ENCODE measurements at regions not wholly inside any gene's neighbourhood (a gene's known extent, or its start where the extent isn't known, plus 50 kb on each side); places are given as distances from the start of the nearest gene placed in this dataset.

- H3K4me3 ChIP-seq (ENCODE audit: low read length in 2 of 2), result no peak overlapping the region
- no peaks in the 10 kb centered on the region for H3K36me3 ChIP-seq (ENCODE audit: control insufficient read depth in 2 of 2, insufficient read depth in 2 of 2, low read length in 2 of 2)
- no peak overlapping the region for H3K9ac ChIP-seq (ENCODE audit: low read length in 2 of 2)
- H3K27ac ChIP-seq (ENCODE audit: low read length), result no peak overlapping the region
- H3K4me1 ChIP-seq (ENCODE audit: control insufficient read depth, insufficient read depth, low read length), result no peaks in the 10 kb centered on the region
- no peaks in the 10 kb centered on the region for H3K27me3 ChIP-seq (ENCODE audit: control insufficient read depth in 1 of 2, insufficient read depth in 2 of 2, low read length in 2 of 2)
- H3K9me3 ChIP-seq (ENCODE audit: control insufficient read depth in 2 of 2, low read length in 2 of 2), result no peaks in the 10 kb centered on the region
Observed at GRCh38 chr18:23342506-23342905, 110.6 kb upstream of the RIOK3 start.

GRCh38 chr18:23350188-23350587, 102.9 kb upstream of the RIOK3 start:
- Histone ChIP-seq H3K4me3 (ENCODE audit: low read length in 2 of 2) (no peak overlapping the region), H3K9ac (ENCODE audit: low read length in 2 of 2) (no peak overlapping the region), H3K9me3 (ENCODE audit: control insufficient read depth in 2 of 2, low read length in 2 of 2) (peaks cover 0 to 4% of the 10 kb centered on the region in 2 donors), H3K36me3 (ENCODE audit: control insufficient read depth in 2 of 2, insufficient read depth in 2 of 2, low read length in 2 of 2) (no peaks in the 10 kb centered on the region), H3K27ac (ENCODE audit: low read length) (no peak overlapping the region), H3K4me1 (ENCODE audit: control insufficient read depth, insufficient read depth, low read length) (no peaks in the 10 kb centered on the region), H3K27me3 (ENCODE audit: control insufficient read depth in 1 of 2, insufficient read depth in 2 of 2, low read length in 2 of 2) (no peaks in the 10 kb centered on the region)

- H3K4me3 ChIP-seq (ENCODE audit: low read length in 2 of 2), result no peak overlapping the region
- H3K9me3 ChIP-seq (ENCODE audit: control insufficient read depth in 2 of 2, low read length in 2 of 2), result peaks cover 0 to 4% of the 10 kb centered on the region in 2 donors
- H3K9ac ChIP-seq (ENCODE audit: low read length in 2 of 2), result no peak overlapping the region
- no peaks in the 10 kb centered on the region for H3K27me3 ChIP-seq (ENCODE audit: control insufficient read depth in 1 of 2, insufficient read depth in 2 of 2, low read length in 2 of 2)
- no peak overlapping the region for H3K27ac ChIP-seq (ENCODE audit: low read length)
- no peaks in the 10 kb centered on the region for H3K36me3 ChIP-seq (ENCODE audit: control insufficient read depth in 2 of 2, insufficient read depth in 2 of 2, low read length in 2 of 2)
- peaks cover 4% of the 10 kb centered on the region for H3K4me1 ChIP-seq (ENCODE audit: control insufficient read depth, insufficient read depth, low read length)
Observed at GRCh38 chr18:23351521-23351920, 101.6 kb upstream of the RIOK3 start.

- Histone ChIP-seq H3K9ac (ENCODE audit: low read length in 2 of 2) (no peak overlapping the region), H3K9me3 (ENCODE audit: control insufficient read depth in 2 of 2, low read length in 2 of 2) (peaks cover 0 to 4% of the 10 kb centered on the region in 2 donors), H3K27me3 (ENCODE audit: control insufficient read depth in 1 of 2, insufficient read depth in 2 of 2, low read length in 2 of 2) (no peaks in the 10 kb centered on the region), H3K27ac (ENCODE audit: low read length) (no peak overlapping the region), H3K4me3 (ENCODE audit: low read length in 2 of 2) (no peak overlapping the region), H3K36me3 (ENCODE audit: control insufficient read depth in 2 of 2, insufficient read depth in 2 of 2, low read length in 2 of 2) (no peaks in the 10 kb centered on the region), H3K4me1 (ENCODE audit: control insufficient read depth, insufficient read depth, low read length) (peaks cover 9% of the 10 kb centered on the region)
Observed at GRCh38 chr18:23352042-23352441, 101.0 kb upstream of the RIOK3 start.

GRCh38 chr18:23353459-23353858, 99.6 kb upstream of the RIOK3 start:
- no peaks in the 10 kb centered on the region for H3K36me3 ChIP-seq (ENCODE audit: control insufficient read depth in 2 of 2, insufficient read depth in 2 of 2, low read length in 2 of 2)
- H3K4me3 ChIP-seq (ENCODE audit: low read length in 2 of 2), result no peak overlapping the region
- no peak overlapping the region for H3K9ac ChIP-seq (ENCODE audit: low read length in 2 of 2)
- peaks cover 0 to 4% of the 10 kb centered on the region in 2 donors for H3K9me3 ChIP-seq (ENCODE audit: control insufficient read depth in 2 of 2, low read length in 2 of 2)
- H3K4me1 ChIP-seq (ENCODE audit: control insufficient read depth, insufficient read depth, low read length), result peaks cover 14% of the 10 kb centered on the region
- no peak overlapping the region for H3K27ac ChIP-seq (ENCODE audit: low read length)
- no peaks in the 10 kb centered on the region for H3K27me3 ChIP-seq (ENCODE audit: control insufficient read depth in 1 of 2, insufficient read depth in 2 of 2, low read length in 2 of 2)

GRCh38 chr18:23354625-23355024, 98.5 kb upstream of the RIOK3 start:
- no peak overlapping the region for H3K27ac ChIP-seq (ENCODE audit: low read length)
- no peak overlapping the region for H3K9ac ChIP-seq (ENCODE audit: low read length in 2 of 2)
- no peak overlapping the region for H3K4me3 ChIP-seq (ENCODE audit: low read length in 2 of 2)
- no peaks in the 10 kb centered on the region for H3K9me3 ChIP-seq (ENCODE audit: control insufficient read depth in 2 of 2, low read length in 2 of 2)
- H3K36me3 ChIP-seq (ENCODE audit: control insufficient read depth in 2 of 2, insufficient read depth in 2 of 2, low read length in 2 of 2), result no peaks in the 10 kb centered on the region
- no peaks in the 10 kb centered on the region for H3K27me3 ChIP-seq (ENCODE audit: control insufficient read depth in 1 of 2, insufficient read depth in 2 of 2, low read length in 2 of 2)
- H3K4me1 ChIP-seq (ENCODE audit: control insufficient read depth, insufficient read depth, low read length), result peaks cover 17% of the 10 kb centered on the region

- no peaks in the 10 kb centered on the region for H3K36me3 ChIP-seq (ENCODE audit: control insufficient read depth in 2 of 2, insufficient read depth in 2 of 2, low read length in 2 of 2)
- no peak overlapping the region for H3K9ac ChIP-seq (ENCODE audit: low read length in 2 of 2)
- no peak overlapping the region for H3K27ac ChIP-seq (ENCODE audit: low read length)
- H3K4me3 ChIP-seq (ENCODE audit: low read length in 2 of 2), result no peak overlapping the region
- peaks cover 17% of the 10 kb centered on the region for H3K4me1 ChIP-seq (ENCODE audit: control insufficient read depth, insufficient read depth, low read length)
- peaks cover 0 to 3% of the 10 kb centered on the region in 2 donors for H3K9me3 ChIP-seq (ENCODE audit: control insufficient read depth in 2 of 2, low read length in 2 of 2)
- H3K27me3 ChIP-seq (ENCODE audit: control insufficient read depth in 1 of 2, insufficient read depth in 2 of 2, low read length in 2 of 2), result no peaks in the 10 kb centered on the region
Observed at GRCh38 chr18:23355206-23355605, 97.9 kb upstream of the RIOK3 start.

GRCh38 chr18:23356424-23356823, 96.7 kb upstream of the RIOK3 start:
- Histone ChIP-seq H3K4me3 (ENCODE audit: low read length in 2 of 2) (no peak overlapping the region), H3K36me3 (ENCODE audit: control insufficient read depth in 2 of 2, insufficient read depth in 2 of 2, low read length in 2 of 2) (no peaks in the 10 kb centered on the region), H3K9ac (ENCODE audit: low read length in 2 of 2) (no peak overlapping the region), H3K4me1 (ENCODE audit: control insufficient read depth, insufficient read depth, low read length) (peaks cover 17% of the 10 kb centered on the region), H3K27ac (ENCODE audit: low read length) (no peak overlapping the region), H3K9me3 (ENCODE audit: control insufficient read depth in 2 of 2, low read length in 2 of 2) (peaks cover 0 to 3% of the 10 kb centered on the region in 2 donors), H3K27me3 (ENCODE audit: control insufficient read depth in 1 of 2, insufficient read depth in 2 of 2, low read length in 2 of 2) (no peaks in the 10 kb centered on the region)

GRCh38 chr18:23356915-23357601, 96.0 kb upstream of the RIOK3 start:
- Histone ChIP-seq H3K9ac (ENCODE audit: low read length in 2 of 2) (no peak overlapping the region), H3K4me3 (ENCODE audit: low read length in 2 of 2) (no peak overlapping the region), H3K27me3 (ENCODE audit: control insufficient read depth in 1 of 2, insufficient read depth in 2 of 2, low read length in 2 of 2) (no peaks in the 10 kb centered on the region), H3K9me3 (ENCODE audit: control insufficient read depth in 2 of 2, low read length in 2 of 2) (peaks cover 0 to 3% of the 10 kb centered on the region in 2 donors), H3K36me3 (ENCODE audit: control insufficient read depth in 2 of 2, insufficient read depth in 2 of 2, low read length in 2 of 2) (no peaks in the 10 kb centered on the region), H3K27ac (ENCODE audit: low read length) (no peak overlapping the region), H3K4me1 (ENCODE audit: control insufficient read depth, insufficient read depth, low read length) (peaks cover 17% of the 10 kb centered on the region)

GRCh38 chr18:23357996-23358594, 95.0 kb upstream of the RIOK3 start:
- no peak overlapping the region for H3K9ac ChIP-seq (ENCODE audit: low read length in 2 of 2)
- peaks cover 17% of the 10 kb centered on the region for H3K4me1 ChIP-seq (ENCODE audit: control insufficient read depth, insufficient read depth, low read length)
- H3K4me3 ChIP-seq (ENCODE audit: low read length in 2 of 2), result peak overlapping the region in 1 of 2 donors; percentile 47

GRCh38 chr18:23359421-23359820, 93.7 kb upstream of the RIOK3 start:
- Histone ChIP-seq H3K27ac (ENCODE audit: low read length) (no peak overlapping the region), H3K27me3 (ENCODE audit: control insufficient read depth in 1 of 2, insufficient read depth in 2 of 2, low read length in 2 of 2) (no peaks in the 10 kb centered on the region), H3K9ac (ENCODE audit: low read length in 2 of 2) (no peak overlapping the region), H3K36me3 (ENCODE audit: control insufficient read depth in 2 of 2, insufficient read depth in 2 of 2, low read length in 2 of 2) (no peaks in the 10 kb centered on the region), H3K4me1 (ENCODE audit: control insufficient read depth, insufficient read depth, low read length) (peaks cover 17% of the 10 kb centered on the region), H3K9me3 (ENCODE audit: control insufficient read depth in 2 of 2, low read length in 2 of 2) (peaks cover 0 to 3% of the 10 kb centered on the region in 2 donors), H3K4me3 (ENCODE audit: low read length in 2 of 2) (no peak overlapping the region)

More at GRCh38 chr18:23357996-23358594, 95.0 kb upstream of the RIOK3 start:
- Histone ChIP-seq H3K36me3 (ENCODE audit: control insufficient read depth in 2 of 2, insufficient read depth in 2 of 2, low read length in 2 of 2) (no peaks in the 10 kb centered on the region), H3K9me3 (ENCODE audit: control insufficient read depth in 2 of 2, low read length in 2 of 2) (peaks cover 0 to 3% of the 10 kb centered on the region in 2 donors), H3K27me3 (ENCODE audit: control insufficient read depth in 1 of 2, insufficient read depth in 2 of 2, low read length in 2 of 2) (no peaks in the 10 kb centered on the region), H3K27ac (ENCODE audit: low read length) (no peak overlapping the region)
